ENCODE measurements at regions not wholly inside any gene's neighbourhood (a gene's known extent, or its start where the extent isn't known, plus 50 kb on each side); places are given as distances from the start of the nearest gene placed in this dataset.

- Histone ChIP-seq H3K9me3 (peaks cover 0 to 25% (median 9%) of the 10 kb centered on the region in 12 donors), H3K27me3 (no peaks in the 10 kb centered on the region), H3K27ac (no peak overlapping the region), H3K4me3 (no peak overlapping the region), H3K36me3 (no peaks in the 10 kb centered on the region), H3K4me1 (peaks cover 0 to 11% (median 0%) of the 10 kb centered on the region in 12 donors)
- ATAC-seq = no peak
- TF ChIP-seq CTCF (IDR thresholded peaks at IDR 0.05) (no peak), POLR2A (IDR thresholded peaks at IDR 0.05) (no peak)
- no peak for DNase-seq
- WGBS, 4 donors = 88 to 97% (median 91%) methylated on average over 1 of the region's 1 CpG
- intact Hi-C loops (cut with DNase I) = no loop called here
These were observed 295.6 kb downstream of the NR2F1-AS1 start for GRCh38 chr5:93285461-93285860.

- WGBS, 4 donors = 52 to 65% (median 58%) methylated on average over 4 of the region's 4 CpGs
- intact Hi-C loops (cut with DNase I) = no loop called here
- DNase-seq (peak in 2 of 5 donors; percentile 39 to 46), ATAC-seq (peak; percentile 91 to 96 (median 94))
- H3K27ac ChIP-seq = no peak overlapping the region
- H3K4me1 ChIP-seq = peaks cover 0 to 11% (median 0%) of the 10 kb centered on the region in 12 donors
- H3K27me3 ChIP-seq = no peaks in the 10 kb centered on the region
- H3K4me3 ChIP-seq = no peak overlapping the region
- H3K36me3 ChIP-seq = no peaks in the 10 kb centered on the region
- peaks cover 0 to 18% (median 9%) of the 10 kb centered on the region in 12 donors for H3K9me3 ChIP-seq
- no peak for TF ChIP-seq CTCF (IDR thresholded peaks at IDR 0.05)
- TF ChIP-seq POLR2A (IDR thresholded peaks at IDR 0.05) = no peak
These were observed 298.8 kb downstream of the NR2F1-AS1 start for GRCh38 chr5:93281980-93282772.

- intact Hi-C loops (cut with DNase I) = no loop called here
- WGBS, 4 donors = 55 to 65% (median 61%) methylated on average over 3 of the region's 3 CpGs
- Histone ChIP-seq H3K4me3 (no peak overlapping the region), H3K36me3 (no peaks in the 10 kb centered on the region), H3K27ac (no peak overlapping the region), H3K9me3 (peaks cover 0 to 3% (median 0%) of the 10 kb centered on the region in 12 donors), H3K4me1 (peaks cover 0 to 11% (median 0%) of the 10 kb centered on the region in 12 donors), H3K27me3 (no peaks in the 10 kb centered on the region)
- TF ChIP-seq POLR2A (IDR thresholded peaks at IDR 0.05) (no peak), CTCF (IDR thresholded peaks at IDR 0.05) (no peak)
- no peak for DNase-seq
- ATAC-seq = no peak
These were observed 300.5 kb downstream of the NR2F1-AS1 start for GRCh38 chr5:93280518-93280917.

- H3K4me3 ChIP-seq = no peak overlapping the region
- H3K27me3 ChIP-seq = no peaks in the 10 kb centered on the region
- intact Hi-C loops (cut with DNase I) = no loop called here
- no peak for TF ChIP-seq POLR2A (IDR thresholded peaks at IDR 0.05)
- TF ChIP-seq CTCF (IDR thresholded peaks at IDR 0.05) = no peak
- H3K9me3 ChIP-seq = no peaks in the 10 kb centered on the region
- DNase-seq = no peak
- H3K27ac ChIP-seq = no peak overlapping the region
- H3K4me1 ChIP-seq = peaks cover 0 to 11% (median 0%) of the 10 kb centered on the region in 12 donors
- ATAC-seq = no peak
- no peaks in the 10 kb centered on the region for H3K36me3 ChIP-seq
- 88 to 92% (median 90%) methylated on average over 3 of the region's 3 CpGs for WGBS, 4 donors
These were observed 301.6 kb downstream of the NR2F1-AS1 start for GRCh38 chr5:93279296-93279963.

Data from heart left ventricle (tissue), 16 donors.